8988T (cell line): ENCODE measurements at regions not wholly inside any gene's neighbourhood (a gene's known extent, or its start where the extent isn't known, plus 50 kb on each side); places are given as distances from the start of the nearest gene placed in this dataset.
"Not testable (repeated sequence)": the region's sequence is repeated elsewhere in the genome, so short reads cannot be mapped to it uniquely, and the experiment has no call there.

Experiments
- DNase-seq: peaks from one replicate; pipeline ENCODE4 v3.0.0; 2011

DNA sequence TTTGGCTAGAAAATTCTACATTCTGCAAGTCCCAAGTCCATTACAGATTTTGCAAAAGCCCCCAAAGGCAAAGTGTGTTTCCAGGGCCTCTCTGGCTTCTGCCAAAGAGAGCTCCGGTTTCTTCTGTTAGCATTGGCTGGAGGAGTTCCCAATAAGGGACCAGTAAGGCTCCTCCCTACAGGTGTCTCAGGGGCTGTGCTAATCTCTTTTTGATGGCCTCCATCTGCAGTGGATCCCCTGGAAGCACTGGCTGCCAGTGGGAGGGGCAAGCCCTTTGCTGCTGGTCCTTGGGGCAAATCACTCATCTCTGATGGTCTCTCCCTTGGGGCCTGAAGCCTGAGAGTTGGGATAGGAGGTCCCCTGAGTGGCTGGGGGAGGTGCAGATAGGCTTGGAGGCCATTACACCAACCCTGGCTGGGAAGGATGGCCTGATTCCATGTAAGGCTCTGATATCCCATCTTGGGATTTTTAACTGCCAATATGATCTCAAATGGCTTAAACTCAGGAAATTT is 89.1 kb upstream of the USP24 start:
- DNase-seq = no peak

DNA sequence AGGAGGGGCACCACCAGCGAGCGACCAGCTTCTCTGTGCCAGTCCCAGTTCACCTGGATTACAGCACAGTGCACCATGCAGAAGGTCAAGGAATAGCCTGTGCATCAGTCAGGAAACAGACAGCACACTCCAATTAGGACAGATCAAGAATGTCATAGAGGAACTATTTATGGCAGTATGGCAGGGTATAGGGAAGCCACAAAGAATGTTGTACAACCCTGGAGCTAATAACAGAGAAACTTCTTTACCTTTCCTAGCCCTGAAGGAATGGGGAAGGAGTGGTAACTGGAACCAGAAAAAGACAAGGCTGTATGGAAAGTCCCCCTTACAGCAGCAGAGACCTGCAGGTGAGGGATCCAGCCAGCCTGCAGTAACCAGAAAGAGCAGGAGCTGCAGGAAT is 87.8 kb upstream of the USP24 start:
- no peak for DNase-seq

- no peak for DNase-seq
Observed at GRCh38 chr1:55301912-55302311, 86.7 kb upstream of the USP24 start.

DNA sequence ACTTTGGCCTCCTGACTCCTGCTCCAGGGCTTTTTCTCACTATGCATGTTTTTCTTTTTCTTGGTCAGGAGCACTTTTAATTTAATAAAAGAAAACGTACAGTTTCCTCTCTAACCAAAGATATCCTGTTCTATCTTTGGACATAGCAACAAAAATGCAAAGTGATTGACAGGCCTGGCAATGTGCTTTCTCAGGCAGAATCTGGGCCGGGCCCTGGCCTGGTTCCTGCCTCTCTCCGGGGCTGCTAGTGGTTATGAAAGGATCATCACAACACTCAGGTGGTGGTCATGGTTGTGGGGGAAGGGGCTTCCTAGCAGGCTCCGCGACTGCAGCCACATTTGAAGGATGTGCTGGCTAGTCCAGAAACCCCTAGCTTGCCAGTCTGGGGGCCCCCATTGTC is 85.8 kb upstream of the USP24 start:
- no peak for DNase-seq

GRCh38 chr1:55298167-55298894 is 83.2 kb upstream of the USP24 start:
- no peak for DNase-seq

GRCh38 chr1:55296247-55296646 is 81.1 kb upstream of the USP24 start:
- not testable (repeated sequence) for DNase-seq

DNA sequence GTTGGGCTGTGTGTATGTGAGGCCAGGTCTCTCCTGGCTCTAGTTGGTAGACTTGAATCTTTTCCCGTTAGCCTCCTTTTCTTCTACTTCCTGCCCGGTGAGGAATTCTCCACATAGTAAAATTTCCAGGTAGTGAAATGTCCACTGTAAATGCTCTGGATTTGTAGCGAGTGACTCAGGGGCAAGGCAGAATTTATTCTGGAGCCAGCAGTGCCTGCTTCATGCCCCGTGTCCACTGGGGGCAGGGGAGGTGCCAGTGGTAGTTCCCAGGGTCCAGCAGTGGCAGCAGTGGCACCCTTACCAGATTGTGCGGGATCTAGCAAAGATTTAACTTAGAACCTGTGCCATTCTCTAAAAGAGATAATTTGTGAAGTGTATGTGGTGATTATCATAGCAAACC is 74.5 kb upstream of the USP24 start:
- DNase-seq = peak; percentile 28

DNA sequence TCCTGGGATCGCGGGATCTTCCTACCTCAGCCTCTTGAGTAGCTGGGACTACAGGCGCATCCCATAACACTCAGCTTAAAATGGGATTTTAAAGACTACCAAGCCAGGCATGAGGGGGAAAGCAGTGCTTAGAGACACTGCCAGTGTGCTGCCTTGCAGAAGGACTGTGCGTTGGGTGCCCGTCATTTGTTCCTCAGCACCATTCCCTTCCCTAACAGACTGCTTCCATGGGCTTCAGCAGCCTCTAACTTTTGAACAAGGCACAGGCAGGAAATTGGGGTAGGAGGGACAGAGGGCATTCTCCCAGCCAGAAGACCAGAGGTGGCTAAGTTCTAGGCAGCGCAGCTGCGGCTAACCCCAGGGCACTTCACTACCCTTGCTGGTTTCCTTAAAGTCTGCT is 73.9 kb upstream of the USP24 start:
- DNase-seq = no peak

DNA sequence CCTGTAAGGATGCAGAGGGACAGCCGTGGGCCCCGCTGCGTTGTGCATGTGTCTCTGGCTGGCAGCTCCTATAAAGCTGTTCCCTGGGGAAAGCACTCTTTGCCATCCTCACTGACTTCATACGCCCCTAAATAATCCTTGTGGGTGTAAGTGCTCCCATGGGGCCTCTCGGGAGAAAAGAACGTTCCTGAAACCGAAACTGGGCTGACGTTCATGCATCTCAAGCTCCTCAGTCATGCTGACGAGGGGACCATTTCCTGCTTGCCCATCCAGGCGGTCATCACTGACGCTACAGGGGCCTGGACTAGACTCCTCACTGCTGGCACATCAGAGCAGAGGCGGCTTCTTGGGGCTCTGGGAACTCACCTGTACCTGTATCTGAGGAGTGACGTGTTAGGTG is 73.1 kb upstream of the USP24 start:
- no peak for DNase-seq

GRCh38 chr1:55287723-55288122 is 72.6 kb upstream of the USP24 start:
- no peak for DNase-seq

GRCh38 chr1:55286856-55287602 is 71.9 kb upstream of the USP24 start:
- no peak for DNase-seq

GRCh38 chr1:55285834-55286233 is 70.7 kb upstream of the USP24 start:
- no peak for DNase-seq

- DNase-seq = no peak
Observed at GRCh38 chr1:55284856-55285255, 69.7 kb upstream of the USP24 start.

DNA sequence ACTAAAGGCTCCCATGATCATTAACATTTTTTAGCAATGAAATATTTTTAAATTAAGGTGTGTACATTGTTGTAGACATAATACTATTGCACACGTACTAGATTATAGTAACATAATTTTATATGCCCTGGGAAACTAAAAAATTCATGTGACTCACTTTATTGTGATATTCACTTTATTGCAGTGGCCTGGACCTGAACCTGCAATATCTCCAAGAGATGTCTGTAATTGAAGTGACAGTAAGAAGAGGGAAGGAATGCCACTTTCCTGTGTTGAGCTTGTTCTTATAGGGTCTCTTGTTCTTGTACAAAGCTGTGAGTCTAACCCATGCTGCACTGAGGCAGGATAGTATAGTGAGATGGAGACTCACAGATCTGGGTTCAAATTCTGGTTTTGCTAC is 66.9 kb upstream of the USP24 start:
- DNase-seq = no peak

- no peak for DNase-seq
Observed at GRCh38 chr1:55280731-55281130, 65.6 kb upstream of the USP24 start.

GRCh38 chr1:55279627-55280026 is 64.5 kb upstream of the USP24 start:
- no peak for DNase-seq

GRCh38 chr1:55278378-55278777 is 63.2 kb upstream of the USP24 start:
- no peak for DNase-seq

DNA sequence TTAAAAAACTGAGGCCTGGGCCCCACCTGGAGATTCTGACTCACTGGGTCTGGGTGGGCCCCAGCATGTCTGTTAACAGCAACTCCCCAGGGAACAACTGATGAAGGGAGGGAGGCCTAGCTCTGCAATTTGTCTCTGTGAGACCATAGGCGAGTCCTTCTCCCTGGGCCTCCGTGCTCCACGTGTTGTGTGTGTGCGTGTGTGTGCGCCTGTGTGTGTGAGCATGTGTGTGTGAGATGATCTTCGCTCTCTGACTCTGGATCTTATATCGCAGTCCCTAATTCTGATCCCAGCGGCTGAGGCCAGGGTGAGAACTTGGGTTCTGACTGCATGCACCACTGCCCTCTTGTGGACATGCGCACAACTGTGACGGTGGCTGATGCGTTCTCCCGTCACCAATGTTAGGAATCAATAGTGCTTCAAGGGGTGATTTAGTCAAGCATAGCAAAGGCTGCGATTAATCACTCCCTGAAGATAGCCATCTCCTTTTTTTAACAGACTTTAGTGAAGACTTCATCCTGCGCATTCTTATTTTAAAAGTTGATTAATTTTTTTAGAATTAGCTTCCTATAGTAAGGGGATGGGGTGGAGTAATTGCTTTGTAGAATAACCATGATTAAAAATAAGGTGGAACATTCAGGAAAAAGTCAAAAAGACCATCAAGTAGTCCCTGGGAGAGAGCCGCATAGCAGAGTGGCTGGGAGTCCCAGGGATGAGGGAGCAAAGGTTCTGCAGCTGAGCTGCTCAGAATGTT is 62.4 kb upstream of the USP24 start:
- peak; percentile 19 for DNase-seq

DNA sequence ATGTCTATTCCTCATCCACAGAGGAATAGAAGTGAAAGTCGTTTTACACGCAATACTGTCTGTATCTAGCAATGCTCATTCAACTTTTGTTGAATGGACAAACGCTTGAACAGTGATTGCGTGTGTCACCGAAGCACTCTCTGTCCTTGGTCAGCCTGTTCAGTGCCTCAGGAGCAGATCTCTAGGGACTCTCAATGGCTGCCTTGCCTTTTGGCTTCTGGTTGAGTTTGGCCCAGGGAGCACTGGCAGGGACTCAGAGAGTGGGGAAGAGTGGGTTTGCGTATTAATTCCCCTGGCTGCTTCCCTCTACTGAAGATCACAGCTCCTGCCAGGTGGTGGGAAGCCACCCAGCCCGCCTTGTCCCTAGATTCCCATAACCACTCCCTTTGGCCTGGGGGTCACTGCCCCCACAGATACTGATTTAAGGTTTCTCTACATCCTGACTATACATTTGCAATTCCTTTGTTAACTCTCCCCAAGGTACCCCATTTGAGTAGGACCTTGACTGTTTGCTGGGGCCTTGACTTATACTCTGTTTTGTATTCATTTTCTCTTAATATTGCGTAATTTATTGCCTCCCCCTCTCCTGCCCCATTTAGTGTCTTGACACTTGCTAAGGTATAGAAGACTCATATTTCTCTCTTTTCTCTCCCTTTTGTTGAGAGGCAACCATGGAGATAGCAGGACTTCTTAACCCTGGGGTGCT is 61.7 kb upstream of the USP24 start:
- DNase-seq = no peak

DNA sequence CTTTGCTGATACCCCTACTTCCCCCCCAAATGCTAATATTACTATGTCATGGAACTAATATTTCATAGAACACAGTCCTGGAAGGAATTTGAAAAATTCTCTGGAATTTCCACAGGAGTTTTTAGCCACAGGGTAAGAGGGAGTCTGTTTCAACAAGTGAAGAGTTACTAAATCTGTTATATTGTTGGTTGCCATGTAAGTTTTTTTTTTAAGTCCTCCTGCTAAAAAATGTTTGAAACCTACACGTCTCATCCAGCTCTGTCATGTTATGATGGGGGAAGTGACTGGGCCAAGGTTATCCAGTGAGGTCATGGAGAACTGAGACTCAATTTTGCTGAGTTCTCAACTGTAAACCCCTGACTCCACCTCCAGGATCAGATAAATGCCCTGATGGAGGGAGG is 60.8 kb upstream of the USP24 start:
- no peak for DNase-seq

DNA sequence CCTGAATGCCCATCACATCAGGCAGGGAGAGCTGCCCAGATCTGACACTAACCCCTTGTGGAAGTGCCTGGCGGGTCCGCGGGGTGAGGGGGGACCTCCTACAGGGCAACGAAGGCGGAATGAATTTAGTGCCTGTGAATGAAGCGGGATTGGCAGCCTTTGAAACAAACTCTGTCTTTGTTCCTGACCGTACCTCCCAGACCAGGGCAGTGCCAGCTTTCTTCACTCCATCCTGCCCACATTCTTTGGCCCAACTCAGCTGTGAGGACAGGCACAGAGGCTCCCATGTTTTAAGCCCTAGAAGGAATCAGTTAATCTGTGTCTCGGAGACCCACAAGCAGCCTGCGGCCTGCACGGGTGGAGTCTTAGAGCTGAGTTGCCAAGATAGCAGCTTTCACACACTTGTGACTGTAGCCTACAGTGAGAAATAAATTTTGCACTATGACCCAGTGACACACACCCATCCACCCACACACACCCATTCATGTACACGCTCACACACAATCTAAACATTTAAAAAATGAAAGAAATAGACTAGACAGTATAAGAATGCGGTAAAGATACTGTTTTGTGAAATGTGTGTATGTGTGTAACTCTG is 60.1 kb upstream of the USP24 start:
- DNase-seq = no peak

DNA sequence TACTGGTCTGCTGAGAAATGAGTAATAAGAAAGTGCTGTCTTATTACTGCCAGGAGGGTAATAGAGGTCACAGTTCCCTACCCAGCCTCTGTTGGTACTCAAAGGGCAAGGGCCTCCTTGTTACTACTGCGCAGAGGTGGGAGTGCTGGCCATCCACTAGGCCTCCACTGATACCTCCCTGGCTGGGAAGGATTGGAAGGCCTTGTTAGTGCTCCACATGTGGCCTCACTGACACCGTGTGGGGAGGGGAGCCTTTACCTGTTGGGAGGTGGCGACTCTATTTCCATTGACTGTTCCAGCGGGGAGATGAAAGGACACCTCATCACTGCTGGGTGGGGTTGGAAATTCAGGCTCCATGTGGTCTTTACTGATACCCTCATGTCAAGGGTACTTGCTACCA is 57.8 kb upstream of the USP24 start:
- no peak for DNase-seq
